Activated CD4-positive, alpha-beta T cell treated with anti-CD3 and anti-CD28 coated beads, Interleukin-10, Interleukin-2, amounts not matched to agents 100 ng/mL and 50 ng/mL, durations not matched to agents 16 hours and 8 hours (primary cell): ENCODE measurements at regions not wholly inside any gene's neighbourhood (a gene's known extent, or its start where the extent isn't known, plus 50 kb on each side); places are given as distances from the start of the nearest gene placed in this dataset.

ENCODE experiments used
- DNase-seq: peaks from one replicate; pipeline ENCODE4 v3.0.0-alpha.2; 2020

- no peak for DNase-seq
These were observed 221.4 kb upstream of the NFE2L3 start for GRCh38 chr7:25930492-25931048.

- DNase-seq, result no peak
These were observed 220.8 kb upstream of the NFE2L3 start for GRCh38 chr7:25931156-25931555.

- DNase-seq, result no peak
These were observed 218.1 kb upstream of the NFE2L3 start for GRCh38 chr7:25933921-25934320.

- DNase-seq, result peak; percentile 21
These were observed 211.7 kb upstream of the NFE2L3 start for GRCh38 chr7:25940086-25940906.

GRCh38 chr7:25944777-25945515 lies 207.1 kb upstream of the NFE2L3 start:
- no peak for DNase-seq

DNA sequence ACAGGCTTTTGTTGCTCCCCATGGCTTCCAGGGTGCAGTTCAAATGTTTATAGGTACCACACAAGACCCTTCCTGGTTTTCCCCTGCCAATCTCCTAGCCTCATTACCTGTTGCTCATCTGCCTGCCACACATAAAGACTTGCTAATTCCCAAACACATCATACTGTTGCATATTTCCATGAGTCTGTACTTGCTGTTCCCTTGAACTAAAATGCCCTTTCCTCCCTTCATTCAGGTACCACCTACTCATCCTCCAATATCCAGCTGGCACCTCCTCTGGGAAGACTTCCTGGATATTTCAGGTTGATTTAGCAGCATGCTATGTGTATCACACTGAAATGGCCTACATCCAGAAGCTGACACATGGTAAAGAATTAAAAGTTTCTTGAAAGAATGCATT lies 206.4 kb upstream of the NFE2L3 start:
- DNase-seq, result no peak

DNA sequence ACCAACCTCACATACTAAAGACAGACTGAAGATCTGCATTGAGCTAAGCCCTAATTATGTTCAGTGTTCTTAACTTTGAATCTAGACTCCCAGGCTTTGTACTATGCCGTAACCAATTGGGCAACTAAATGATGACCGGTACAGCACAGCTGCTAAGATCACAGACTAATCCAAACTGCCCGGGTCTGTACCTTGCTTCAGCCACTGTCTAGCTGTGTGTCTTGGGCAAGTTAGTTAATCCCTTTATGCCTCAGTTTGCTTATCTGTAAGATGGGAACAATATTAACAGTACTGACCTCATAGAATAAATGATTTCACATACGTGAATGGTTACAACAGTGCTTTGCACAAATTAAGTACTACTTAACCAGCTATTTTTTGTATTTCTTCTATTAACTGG lies 205.8 kb upstream of the NFE2L3 start:
- DNase-seq, result no peak

- no peak for DNase-seq
These were observed 204.1 kb upstream of the NFE2L3 start for GRCh38 chr7:25947669-25948516.

GRCh38 chr7:25949736-25950487 lies 202.1 kb upstream of the NFE2L3 start:
- DNase-seq, result peak; percentile 19

- DNase-seq, result peak; percentile 96
These were observed 201.2 kb upstream of the NFE2L3 start for GRCh38 chr7:25950488-25951413.

GRCh38 chr7:25951414-25952260 lies 200.4 kb upstream of the NFE2L3 start:
- DNase-seq, result no peak

GRCh38 chr7:25952261-25953057 lies 199.5 kb upstream of the NFE2L3 start:
- no peak for DNase-seq

GRCh38 chr7:25953859-25954258 lies 198.1 kb upstream of the NFE2L3 start:
- no peak for DNase-seq

DNA sequence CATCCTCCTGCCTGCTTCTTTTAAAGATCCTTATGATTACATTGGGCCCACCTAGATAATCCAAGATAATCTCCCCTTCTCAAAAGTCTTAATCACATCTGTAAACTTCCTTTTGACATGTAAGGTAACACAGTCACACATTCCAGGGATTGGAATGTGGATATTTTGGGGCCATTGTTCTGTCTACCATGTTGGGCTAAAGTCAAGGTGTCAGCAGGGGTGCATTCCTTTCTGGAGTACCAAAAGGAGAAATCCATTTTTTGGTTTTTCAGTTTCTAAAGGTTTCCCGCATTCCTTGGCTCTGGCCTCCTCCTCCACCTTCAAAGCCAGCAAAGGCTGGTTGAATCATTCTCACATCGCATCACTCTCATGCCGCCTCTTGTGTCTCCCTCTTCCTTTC lies 197.6 kb upstream of the NFE2L3 start:
- DNase-seq, result no peak

DNA sequence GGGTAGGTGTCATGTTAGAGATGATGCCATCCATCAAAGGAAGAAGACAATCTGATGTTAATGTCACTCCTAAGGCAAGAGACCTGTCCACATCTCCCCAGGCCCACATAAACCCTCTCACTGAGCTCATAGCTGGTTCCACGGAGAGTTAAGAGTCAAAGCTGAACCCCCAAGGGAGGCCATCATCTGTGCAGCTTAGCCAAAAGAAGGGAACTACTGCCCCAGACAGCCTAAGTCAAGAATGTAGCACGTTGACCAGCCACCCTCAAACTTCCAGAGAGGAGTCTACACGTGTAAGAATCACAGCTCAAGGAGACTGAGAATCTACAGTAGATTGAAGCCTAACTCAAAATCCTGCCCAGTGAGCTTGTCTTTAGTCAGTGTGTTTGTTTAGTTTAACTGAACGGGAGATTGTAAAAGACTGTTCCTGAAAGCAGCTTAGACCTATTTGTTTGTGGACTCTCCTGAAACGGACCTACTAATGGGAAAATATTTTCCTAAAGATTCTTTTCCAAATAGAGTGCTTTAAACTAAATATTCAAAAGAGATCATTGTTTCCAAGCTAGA lies 192.7 kb upstream of the NFE2L3 start:
- DNase-seq, result no peak

- DNase-seq, result no peak
These were observed 188.3 kb upstream of the NFE2L3 start for GRCh38 chr7:25963733-25964132.

DNA sequence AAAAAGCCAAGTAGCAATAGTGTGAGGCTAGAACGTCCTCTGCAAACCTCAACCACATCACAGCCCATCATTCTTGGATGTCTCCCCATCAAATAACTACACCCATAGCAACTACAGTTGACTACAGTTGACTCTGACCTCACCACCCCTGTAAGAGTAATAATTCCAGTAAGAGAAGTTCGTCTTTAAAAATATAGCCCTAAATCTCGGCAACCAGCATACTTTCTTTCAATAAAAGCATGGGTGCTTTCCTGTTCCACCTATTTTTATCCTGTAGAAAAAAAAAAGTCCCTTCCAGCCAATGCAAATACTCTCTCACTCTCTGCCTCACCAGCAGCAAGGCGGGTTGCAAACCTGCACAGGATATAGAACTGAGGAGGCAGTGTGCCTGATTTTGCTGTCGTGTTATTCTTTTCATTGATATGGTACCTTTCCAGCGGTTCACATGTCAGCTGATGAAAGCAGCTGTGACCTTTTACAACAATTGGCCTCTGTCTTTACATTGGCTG lies 187.5 kb upstream of the NFE2L3 start:
- no peak for DNase-seq

DNA sequence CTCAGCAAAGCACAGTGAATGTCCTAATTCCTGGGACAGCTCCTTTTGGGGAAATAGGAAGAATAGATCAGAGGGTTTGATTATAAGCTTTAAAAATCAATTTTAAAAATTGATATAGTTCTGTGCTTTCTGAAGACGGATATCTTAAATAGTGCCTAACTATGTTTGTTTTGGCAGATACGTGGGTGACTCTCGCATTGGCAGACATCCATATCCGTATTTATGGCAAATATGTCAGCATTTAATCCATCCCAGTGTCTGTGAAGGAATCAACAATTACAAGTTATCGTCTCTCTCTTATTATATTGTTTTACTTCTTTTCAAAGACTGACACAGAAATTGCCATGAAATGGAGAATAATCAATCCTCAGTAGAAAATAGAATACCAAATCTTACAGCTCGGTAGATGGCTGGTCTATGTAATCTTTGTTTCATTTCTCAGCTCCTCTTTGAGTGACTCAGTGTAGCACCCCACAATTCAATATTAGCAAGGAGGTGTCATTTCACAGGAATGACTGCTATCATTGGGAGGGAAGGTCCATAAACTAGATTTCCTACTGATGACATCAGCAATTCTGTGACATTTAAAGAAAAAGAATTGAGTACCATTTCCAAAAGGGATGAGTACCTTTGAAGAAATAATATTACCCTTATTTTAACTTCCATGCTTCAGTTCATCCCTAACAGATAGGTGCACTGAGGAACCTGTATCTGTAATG lies 186.4 kb upstream of the NFE2L3 start:
- DNase-seq, result no peak
